SK-N-MC (cell line): ENCODE measurements at regions not wholly inside any gene's neighbourhood (a gene's known extent, or its start where the extent isn't known, plus 50 kb on each side); places are given as distances from the start of the nearest gene placed in this dataset.

ENCODE experiments used
- EZH2 ChIP-seq: fragments of 200-600 bp; sonication (generic); IDR thresholded peaks from one replicate; pipeline ENCODE4 v1.6.1; 2017; ENCODE audit warnings: antibody characterized with exemption
- POLR2AphosphoS5 ChIP-seq: IDR thresholded peaks from 2 replicates; pipeline ENCODE4 v1.6.1; 2012; ENCODE audit warnings: mild to moderate bottlenecking, low read depth, low read length, borderline replicate concordance

DNA sequence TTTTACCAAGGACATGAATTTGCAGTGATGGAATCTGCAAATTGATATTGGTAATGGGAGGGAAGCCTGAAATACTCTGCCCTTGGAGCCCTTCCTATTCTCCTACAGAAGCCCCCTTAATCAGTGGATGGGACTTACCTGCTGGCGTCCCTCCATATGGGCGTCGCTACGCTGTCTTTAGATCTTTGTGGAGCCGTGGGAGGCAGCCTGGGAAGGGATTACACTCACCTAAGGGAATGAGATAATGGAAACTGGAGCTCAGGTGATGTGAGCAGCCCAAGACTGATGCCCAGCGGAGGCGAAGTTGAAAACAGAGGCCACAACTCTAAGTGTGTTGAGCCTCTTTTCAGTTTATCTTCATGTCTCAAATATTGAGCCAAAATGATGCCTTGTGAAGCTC lies 306.6 kb downstream of the MYCN start:
- no peak for TF ChIP-seq EZH2
- TF ChIP-seq POLR2AphosphoS5, result no peak
